ENCODE measurements at regions not wholly inside any gene's neighbourhood (a gene's known extent, or its start where the extent isn't known, plus 50 kb on each side); places are given as distances from the start of the nearest gene placed in this dataset.

DNA sequence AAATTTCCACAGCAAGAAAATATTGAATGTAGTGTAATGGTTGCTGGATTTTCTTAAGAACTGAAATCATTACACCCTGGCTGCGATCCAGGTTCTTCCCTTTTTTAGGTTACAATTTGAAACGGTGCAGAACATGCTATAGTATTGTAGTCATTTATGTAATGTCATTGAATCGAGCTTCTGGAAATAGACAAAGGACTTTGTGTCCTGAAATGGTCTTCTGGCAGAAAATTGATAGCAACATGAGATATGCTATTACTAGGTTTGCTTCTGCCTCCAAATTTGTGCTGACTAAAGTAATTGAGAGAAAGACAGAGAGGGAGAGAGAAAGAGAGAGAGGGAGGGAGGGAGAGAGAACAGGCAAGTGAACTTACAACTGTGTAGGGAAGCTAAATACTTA is 146.2 kb upstream of the NFIA start:
- Histone ChIP-seq H3K4me1 (ENCODE audit: control insufficient read depth in 1 of 2, extremely low read depth in 1 of 2, insufficient read depth in 2 of 2, low read length in 2 of 2) (no peaks in the 10 kb centered on the region), H3K9me3 (no peaks in the 10 kb centered on the region), H3K4me3 (ENCODE audit: control insufficient read depth in 1 of 2, extremely low read depth in 1 of 2, low read length in 1 of 2) (no peak overlapping the region), H3K36me3 (ENCODE audit: control insufficient read depth in 2 of 2, extremely low read depth in 1 of 2, insufficient read depth in 1 of 2, low read length in 1 of 2) (no peaks in the 10 kb centered on the region), H3K27me3 (replicated peaks in 1 of 2; ENCODE audit: control insufficient read depth in 2 of 2, extremely low read depth in 1 of 2, insufficient read depth in 2 of 2, low read length in 1 of 2) (no peaks in the 10 kb centered on the region), H3K27ac (ENCODE audit: low read length) (no peak overlapping the region)
- no peak for DNase-seq
- Mint-ChIP-seq H3K27me3 (peaks cover 12 to 13% of the 10 kb centered on the region in 2 donors), H3K36me3 (no peaks in the 10 kb centered on the region), H3K4me3 (no peak overlapping the region), H3K9me3 (no peaks in the 10 kb centered on the region), H3K27ac (no peak overlapping the region), H3K4me1 (no peaks in the 10 kb centered on the region)
- 14% methylated on average over 1 of the region's 3 CpGs for WGBS (ENCODE audit: insufficient coverage)
- POLR2A ChIA-PET = no interaction called here
- CTCF ChIA-PET = no interaction called here
- ATAC-seq (replicated peaks in 1 of 4) = no peak

DNA sequence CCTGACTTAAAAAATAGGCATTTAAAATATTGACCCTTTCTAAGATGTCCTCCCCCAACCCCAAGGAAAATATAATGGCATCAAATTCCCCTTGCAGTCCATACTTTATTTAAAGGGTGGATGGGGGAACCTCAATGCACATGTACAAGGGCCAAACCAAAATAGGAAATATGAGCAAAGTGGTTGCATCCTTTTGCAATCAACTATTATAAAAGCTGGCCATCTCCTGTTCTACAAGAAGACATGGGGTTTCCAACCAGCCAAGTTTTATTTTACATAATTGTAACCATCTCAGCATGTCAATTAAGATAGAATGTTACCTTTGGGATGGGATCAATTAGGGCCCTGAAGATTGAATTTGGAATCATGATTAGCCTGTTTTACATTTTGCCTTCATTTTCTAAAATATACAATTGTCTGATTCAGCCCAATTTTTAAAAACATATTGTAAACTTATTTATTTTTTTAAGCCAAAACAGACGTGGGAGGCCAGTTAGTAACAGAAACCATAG is 146.7 kb upstream of the NFIA start:
- H3K4me3 ChIP-seq (ENCODE audit: control insufficient read depth in 1 of 2, extremely low read depth in 1 of 2, low read length in 1 of 2) = no peak overlapping the region
- POLR2A ChIA-PET = no interaction called here
- CTCF ChIA-PET = no interaction called here
- H3K27ac ChIP-seq (ENCODE audit: low read length) = no peak overlapping the region
- H3K27me3 ChIP-seq (replicated peaks in 1 of 2; ENCODE audit: control insufficient read depth in 2 of 2, extremely low read depth in 1 of 2, insufficient read depth in 2 of 2, low read length in 1 of 2) = no peaks in the 10 kb centered on the region
- ATAC-seq (replicated peaks in 1 of 4) = no peak
- H3K9me3 Mint-ChIP-seq = no peaks in the 10 kb centered on the region
- no CpG with 5 or more reads among the region's 1 CpG for WGBS (ENCODE audit: insufficient coverage)
- H3K36me3 ChIP-seq (ENCODE audit: control insufficient read depth in 2 of 2, extremely low read depth in 1 of 2, insufficient read depth in 1 of 2, low read length in 1 of 2) = no peaks in the 10 kb centered on the region
- DNase-seq = no peak
- H3K27ac Mint-ChIP-seq = no peak overlapping the region
- no peak overlapping the region for H3K4me3 Mint-ChIP-seq
- H3K4me1 ChIP-seq (ENCODE audit: control insufficient read depth in 1 of 2, extremely low read depth in 1 of 2, insufficient read depth in 2 of 2, low read length in 2 of 2) = no peaks in the 10 kb centered on the region
- no peaks in the 10 kb centered on the region for H3K9me3 ChIP-seq
- peaks cover 12 to 13% of the 10 kb centered on the region in 2 donors for H3K27me3 Mint-ChIP-seq
- H3K36me3 Mint-ChIP-seq = no peaks in the 10 kb centered on the region
- H3K4me1 Mint-ChIP-seq = no peaks in the 10 kb centered on the region

- ChIA-PET POLR2A (no interaction called here), CTCF (interaction anchor here in 1 of 2 donors (0.7 kb wide), 1 partner anchor 40 kb away, joined by 6 read pairs; no protein-coding TSS in a partner anchor)
- DNase-seq = no peak
- H3K27ac Mint-ChIP-seq = no peak overlapping the region
- no peaks in the 10 kb centered on the region for H3K4me1 ChIP-seq (ENCODE audit: control insufficient read depth in 1 of 2, extremely low read depth in 1 of 2, insufficient read depth in 2 of 2, low read length in 2 of 2)
- H3K4me1 Mint-ChIP-seq = no peaks in the 10 kb centered on the region
- H3K36me3 Mint-ChIP-seq = no peaks in the 10 kb centered on the region
- H3K27me3 ChIP-seq (replicated peaks in 1 of 2; ENCODE audit: control insufficient read depth in 2 of 2, extremely low read depth in 1 of 2, insufficient read depth in 2 of 2, low read length in 1 of 2) = no peaks in the 10 kb centered on the region
- no peak overlapping the region for H3K27ac ChIP-seq (ENCODE audit: low read length)
- no peak for ATAC-seq (replicated peaks in 1 of 4)
- no peaks in the 10 kb centered on the region for H3K9me3 ChIP-seq
- 100% methylated on average over 1 of the region's 3 CpGs for WGBS (ENCODE audit: insufficient coverage)
- H3K9me3 Mint-ChIP-seq = no peaks in the 10 kb centered on the region
- no peaks in the 10 kb centered on the region for H3K36me3 ChIP-seq (ENCODE audit: control insufficient read depth in 2 of 2, extremely low read depth in 1 of 2, insufficient read depth in 1 of 2, low read length in 1 of 2)
- H3K4me3 ChIP-seq (ENCODE audit: control insufficient read depth in 1 of 2, extremely low read depth in 1 of 2, low read length in 1 of 2) = no peak overlapping the region
- H3K4me3 Mint-ChIP-seq = no peak overlapping the region
- H3K27me3 Mint-ChIP-seq = peaks cover 7 to 9% of the 10 kb centered on the region in 2 donors
Observed at GRCh38 chr1:60930130-60930529, 152.2 kb upstream of the NFIA start.

- H3K4me3 Mint-ChIP-seq = no peak overlapping the region
- ChIA-PET CTCF (no interaction called here), POLR2A (no interaction called here)
- no peaks in the 10 kb centered on the region for H3K36me3 ChIP-seq (ENCODE audit: control insufficient read depth in 2 of 2, extremely low read depth in 1 of 2, insufficient read depth in 1 of 2, low read length in 1 of 2)
- H3K9me3 Mint-ChIP-seq = no peaks in the 10 kb centered on the region
- H3K27ac ChIP-seq (ENCODE audit: low read length) = no peak overlapping the region
- no peaks in the 10 kb centered on the region for H3K27me3 ChIP-seq (replicated peaks in 1 of 2; ENCODE audit: control insufficient read depth in 2 of 2, extremely low read depth in 1 of 2, insufficient read depth in 2 of 2, low read length in 1 of 2)
- no peaks in the 10 kb centered on the region for H3K4me1 ChIP-seq (ENCODE audit: control insufficient read depth in 1 of 2, extremely low read depth in 1 of 2, insufficient read depth in 2 of 2, low read length in 2 of 2)
- no peaks in the 10 kb centered on the region for H3K27me3 Mint-ChIP-seq
- H3K4me1 Mint-ChIP-seq = no peaks in the 10 kb centered on the region
- no peak overlapping the region for H3K4me3 ChIP-seq (ENCODE audit: control insufficient read depth in 1 of 2, extremely low read depth in 1 of 2, low read length in 1 of 2)
- WGBS (ENCODE audit: insufficient coverage) = 93% methylated on average over 3 of the region's 14 CpGs
- ATAC-seq (replicated peaks in 1 of 4) = no peak
- DNase-seq = no peak
- H3K27ac Mint-ChIP-seq = no peak overlapping the region
- H3K36me3 Mint-ChIP-seq = no peaks in the 10 kb centered on the region
- no peaks in the 10 kb centered on the region for H3K9me3 ChIP-seq
Observed at GRCh38 chr1:60924964-60925798, 157.2 kb upstream of the NFIA start.

GRCh38 chr1:60924165-60924564 is 158.2 kb upstream of the NFIA start:
- H3K27ac Mint-ChIP-seq = no peak overlapping the region
- no peaks in the 10 kb centered on the region for H3K4me1 Mint-ChIP-seq
- no peaks in the 10 kb centered on the region for H3K9me3 ChIP-seq
- no peak overlapping the region for H3K4me3 ChIP-seq (ENCODE audit: control insufficient read depth in 1 of 2, extremely low read depth in 1 of 2, low read length in 1 of 2)
- no peaks in the 10 kb centered on the region for H3K27me3 ChIP-seq (replicated peaks in 1 of 2; ENCODE audit: control insufficient read depth in 2 of 2, extremely low read depth in 1 of 2, insufficient read depth in 2 of 2, low read length in 1 of 2)
- no peaks in the 10 kb centered on the region for H3K36me3 Mint-ChIP-seq
- ChIA-PET CTCF (no interaction called here), POLR2A (no interaction called here)
- H3K9me3 Mint-ChIP-seq = no peaks in the 10 kb centered on the region
- H3K4me1 ChIP-seq (ENCODE audit: control insufficient read depth in 1 of 2, extremely low read depth in 1 of 2, insufficient read depth in 2 of 2, low read length in 2 of 2) = no peaks in the 10 kb centered on the region
- 84% methylated on average over 2 of the region's 3 CpGs for WGBS (ENCODE audit: insufficient coverage)
- DNase-seq (no peak), ATAC-seq (replicated peaks in 1 of 4) (no peak)
- H3K36me3 ChIP-seq (ENCODE audit: control insufficient read depth in 2 of 2, extremely low read depth in 1 of 2, insufficient read depth in 1 of 2, low read length in 1 of 2) = no peaks in the 10 kb centered on the region
- H3K27ac ChIP-seq (ENCODE audit: low read length) = no peak overlapping the region
- no peaks in the 10 kb centered on the region for H3K27me3 Mint-ChIP-seq
- no peak overlapping the region for H3K4me3 Mint-ChIP-seq

- Mint-ChIP-seq H3K4me3 (no peak overlapping the region), H3K27me3 (no peaks in the 10 kb centered on the region), H3K4me1 (no peaks in the 10 kb centered on the region), H3K9me3 (no peaks in the 10 kb centered on the region), H3K36me3 (no peaks in the 10 kb centered on the region), H3K27ac (no peak overlapping the region)
- H3K27me3 ChIP-seq (replicated peaks in 1 of 2; ENCODE audit: control insufficient read depth in 2 of 2, extremely low read depth in 1 of 2, insufficient read depth in 2 of 2, low read length in 1 of 2) = no peaks in the 10 kb centered on the region
- CTCF ChIA-PET = no interaction called here
- POLR2A ChIA-PET = no interaction called here
- no peaks in the 10 kb centered on the region for H3K9me3 ChIP-seq
- H3K36me3 ChIP-seq (ENCODE audit: control insufficient read depth in 2 of 2, extremely low read depth in 1 of 2, insufficient read depth in 1 of 2, low read length in 1 of 2) = no peaks in the 10 kb centered on the region
- no peak for ATAC-seq (replicated peaks in 1 of 4)
- H3K4me1 ChIP-seq (ENCODE audit: control insufficient read depth in 1 of 2, extremely low read depth in 1 of 2, insufficient read depth in 2 of 2, low read length in 2 of 2) = no peaks in the 10 kb centered on the region
- WGBS (ENCODE audit: insufficient coverage) = 60% methylated on average over 1 of the region's 5 CpGs
- no peak for DNase-seq
- H3K27ac ChIP-seq (ENCODE audit: low read length) = no peak overlapping the region
- no peak overlapping the region for H3K4me3 ChIP-seq (ENCODE audit: control insufficient read depth in 1 of 2, extremely low read depth in 1 of 2, low read length in 1 of 2)
Observed at GRCh38 chr1:60923389-60924087, 158.8 kb upstream of the NFIA start.
